NCI-H2196 (cell line): ENCODE measurements at regions not wholly inside any gene's neighbourhood (a gene's known extent, or its start where the extent isn't known, plus 50 kb on each side); places are given as distances from the start of the nearest gene placed in this dataset.

Experiments
- DNase-seq: peaks from one replicate; lab custom pipeline; 2025; ENCODE audit not compliant: unreplicated experiment; lab: John Stamatoyannopoulos, UW

GRCh38 chr12:75908961-75909605 lies 122.5 kb downstream of the PHLDA1 start:
- peak; percentile 80 for DNase-seq

- DNase-seq, result no peak
Measured at GRCh38 chr12:75905922-75906321, 125.7 kb downstream of the PHLDA1 start.

GRCh38 chr12:75900781-75901254 lies 130.8 kb downstream of the PHLDA1 start:
- DNase-seq, result no peak

- no peak for DNase-seq
Measured at GRCh38 chr12:75900226-75900625, 131.3 kb downstream of the PHLDA1 start.

DNA sequence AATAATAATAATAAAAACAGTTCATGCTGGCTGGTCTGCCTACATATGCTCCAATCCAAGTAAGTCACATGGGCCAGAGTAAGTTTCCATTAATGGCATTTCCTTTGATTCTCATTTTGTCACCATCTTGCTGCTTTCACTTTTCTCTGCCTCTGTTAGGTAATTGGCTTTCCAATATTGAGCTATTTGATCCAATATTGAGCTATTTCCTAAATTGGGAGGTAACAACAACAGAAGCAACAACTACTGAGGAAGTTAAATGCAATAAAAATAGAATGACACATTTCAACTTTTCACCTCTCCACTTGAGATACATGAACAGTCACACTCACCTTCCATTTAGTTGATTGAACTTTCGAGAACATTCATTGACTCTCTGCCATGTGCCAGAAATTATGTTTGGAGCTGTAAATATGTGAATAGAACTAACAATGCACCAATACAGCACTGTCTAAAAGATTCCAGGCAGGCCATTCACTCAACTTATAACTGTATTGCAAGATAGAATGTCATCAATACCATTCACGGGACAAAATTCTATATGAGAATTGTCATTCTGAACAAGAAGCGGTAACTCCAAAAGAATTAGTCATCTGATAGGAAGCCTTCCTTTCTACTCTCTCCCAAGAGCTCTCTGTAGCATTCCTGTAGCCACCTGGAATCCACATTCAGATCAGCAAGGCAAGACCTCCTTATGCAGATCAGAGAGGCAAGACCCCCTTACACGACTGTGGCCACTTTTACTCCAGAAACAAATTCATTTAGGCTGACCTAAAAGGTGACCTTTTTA lies 136.4 kb downstream of the PHLDA1 start:
- DNase-seq, result no peak

DNA sequence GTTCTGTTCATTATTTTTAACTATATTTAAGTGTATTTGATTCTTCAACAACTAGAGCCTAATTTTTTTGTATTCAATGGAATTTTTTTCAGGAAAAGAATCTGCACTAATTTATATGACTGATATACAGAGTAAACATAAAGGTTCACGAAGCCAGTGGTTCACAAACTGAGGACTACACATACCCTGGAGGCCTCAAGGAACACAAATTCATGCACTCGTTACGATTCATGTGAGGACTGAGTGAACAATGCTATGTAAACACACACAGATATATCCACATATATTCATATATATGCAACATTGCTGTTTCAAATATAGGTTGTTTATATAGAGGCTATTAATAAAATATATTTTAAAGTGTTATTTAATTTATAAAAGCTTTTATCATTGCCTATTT lies 137.8 kb downstream of the PHLDA1 start:
- DNase-seq, result no peak

DNA sequence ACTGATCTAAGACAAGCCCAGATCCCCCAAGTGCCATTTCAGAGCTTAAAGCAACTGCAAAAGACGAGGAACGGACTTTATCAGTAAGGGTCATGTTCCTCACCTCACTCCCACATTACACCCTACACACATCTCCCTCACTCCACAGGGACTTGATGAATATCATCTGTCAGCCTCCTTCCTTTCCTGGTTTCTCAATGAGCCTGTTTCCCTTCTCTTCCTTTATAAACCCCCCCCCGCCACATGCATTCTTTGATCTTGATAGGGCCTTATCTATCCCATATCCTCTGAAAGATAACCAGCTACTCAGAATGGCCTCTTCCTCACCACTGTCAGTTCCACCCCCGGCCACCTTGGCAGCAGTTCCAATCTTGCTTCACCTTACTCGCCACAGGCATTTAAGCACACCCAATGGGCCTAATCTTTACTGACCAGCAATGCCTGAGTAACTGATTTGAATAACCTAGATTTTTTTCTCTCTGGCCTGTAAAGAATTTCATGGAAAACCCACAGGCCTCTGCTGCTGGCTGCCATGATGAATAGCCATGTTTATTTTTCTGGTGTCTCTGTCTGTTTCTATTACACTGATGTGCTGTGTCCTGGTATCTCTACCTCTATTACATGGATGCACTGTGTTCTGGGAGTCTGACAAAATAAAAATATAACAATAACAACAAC lies 138.7 kb downstream of the PHLDA1 start:
- DNase-seq, result no peak

DNA sequence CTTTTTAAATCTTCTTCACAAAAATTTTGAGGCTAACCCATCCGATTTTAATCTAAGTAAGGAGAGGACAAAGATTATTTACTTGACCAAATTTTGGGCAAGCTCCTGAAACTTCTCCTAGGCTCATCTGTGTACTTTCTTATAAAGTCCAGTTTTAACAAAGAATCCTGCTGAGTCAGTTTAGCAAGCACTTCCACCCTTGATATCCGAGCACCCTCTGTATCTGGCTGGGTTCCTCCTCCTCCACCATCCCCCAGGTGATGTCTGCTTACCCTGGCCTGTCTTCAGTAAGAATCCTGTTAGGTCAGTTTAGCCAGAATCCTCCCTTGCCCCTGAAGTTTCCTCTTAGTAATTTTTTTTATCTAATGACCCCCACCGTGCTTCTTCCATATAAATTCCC lies 140.5 kb downstream of the PHLDA1 start:
- peak; percentile 17 for DNase-seq

- DNase-seq, result no peak
Measured at GRCh38 chr12:75890660-75891059, 140.9 kb downstream of the PHLDA1 start.

DNA sequence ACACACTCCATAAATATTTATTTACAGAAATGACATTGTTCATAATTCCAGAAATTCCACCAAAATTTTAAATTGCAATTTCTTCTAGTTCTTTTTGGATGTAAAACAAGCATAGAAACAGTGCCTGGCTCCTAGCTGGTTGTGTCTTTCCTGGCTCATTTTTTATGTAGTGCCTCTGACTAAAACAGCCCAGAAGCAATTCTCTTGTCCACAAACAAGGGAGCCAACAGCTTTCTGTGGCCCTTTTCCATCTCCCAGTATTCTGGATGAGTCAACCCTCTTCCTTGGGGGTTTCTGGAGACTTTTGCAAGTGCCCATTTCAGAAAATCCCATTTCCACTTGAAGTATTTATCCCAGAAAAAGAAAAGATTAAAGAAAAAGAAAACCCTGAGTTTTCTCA lies 141.4 kb downstream of the PHLDA1 start:
- no peak for DNase-seq

GRCh38 chr12:75888874-75889613 lies 142.5 kb downstream of the PHLDA1 start:
- no peak for DNase-seq

DNA sequence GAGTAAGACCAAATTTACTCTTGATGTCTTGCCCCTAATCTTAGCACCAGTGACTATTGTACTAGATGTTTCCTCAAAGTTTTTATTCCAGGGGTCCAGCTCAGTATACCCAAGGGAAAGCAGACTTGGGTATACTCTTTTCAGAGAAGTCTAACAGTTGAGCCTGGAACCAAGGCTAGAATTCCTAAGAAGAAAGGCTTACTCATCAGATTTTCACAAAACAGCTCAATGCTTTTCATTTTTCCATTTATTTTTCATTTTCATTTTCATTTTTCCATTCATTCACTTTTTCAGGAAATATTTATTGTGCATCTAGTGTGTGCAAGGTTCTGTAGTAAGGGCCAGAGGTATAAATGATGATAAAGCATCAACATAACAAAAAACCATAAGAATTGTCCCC lies 143.2 kb downstream of the PHLDA1 start:
- no peak for DNase-seq

GRCh38 chr12:75887979-75888378 lies 143.6 kb downstream of the PHLDA1 start:
- no peak for DNase-seq

DNA sequence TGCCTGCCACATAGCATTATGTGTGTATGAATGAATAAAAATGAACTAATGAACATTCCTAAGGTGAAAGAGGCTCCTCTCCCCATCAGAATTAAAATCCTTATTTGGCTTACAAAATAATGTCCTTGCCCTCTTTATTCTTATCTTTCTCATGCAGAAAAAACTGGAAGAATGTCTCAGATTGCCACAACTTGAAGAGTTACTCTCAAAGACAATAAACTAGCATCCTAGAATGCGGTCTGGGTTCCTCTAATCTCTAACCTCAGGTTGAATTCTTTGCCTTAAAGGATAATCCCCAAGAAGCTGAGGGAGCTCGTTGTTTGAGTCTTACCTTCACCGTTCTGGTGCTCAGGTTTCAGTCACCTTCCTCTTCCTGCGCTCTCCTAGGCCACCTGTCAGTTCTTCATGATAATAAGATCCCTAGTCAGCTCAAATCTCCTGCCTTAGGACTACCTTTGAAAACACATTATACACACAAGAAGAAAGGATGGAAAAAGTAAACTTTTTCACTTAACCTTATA lies 147.1 kb downstream of the PHLDA1 start:
- DNase-seq, result no peak

DNA sequence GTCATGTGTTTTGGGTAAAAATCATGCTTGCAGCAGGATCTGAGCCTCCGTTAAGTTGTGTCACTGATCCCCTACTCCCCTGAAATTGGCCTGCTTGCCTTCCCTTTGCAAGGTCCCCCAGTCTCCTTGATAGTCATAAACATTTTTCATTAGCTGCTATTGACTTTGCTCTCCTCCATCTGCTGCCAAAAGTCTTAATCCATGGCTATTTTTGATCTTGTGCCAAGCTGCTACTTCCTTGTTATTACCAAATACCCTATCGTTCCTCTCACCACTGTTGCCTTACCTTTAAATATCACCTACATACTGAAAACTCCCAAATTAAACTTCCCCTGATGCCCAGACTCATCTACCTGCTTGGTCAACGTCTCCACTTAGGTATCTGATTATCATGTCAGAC lies 148.3 kb downstream of the PHLDA1 start:
- DNase-seq, result peak; percentile 59

DNA sequence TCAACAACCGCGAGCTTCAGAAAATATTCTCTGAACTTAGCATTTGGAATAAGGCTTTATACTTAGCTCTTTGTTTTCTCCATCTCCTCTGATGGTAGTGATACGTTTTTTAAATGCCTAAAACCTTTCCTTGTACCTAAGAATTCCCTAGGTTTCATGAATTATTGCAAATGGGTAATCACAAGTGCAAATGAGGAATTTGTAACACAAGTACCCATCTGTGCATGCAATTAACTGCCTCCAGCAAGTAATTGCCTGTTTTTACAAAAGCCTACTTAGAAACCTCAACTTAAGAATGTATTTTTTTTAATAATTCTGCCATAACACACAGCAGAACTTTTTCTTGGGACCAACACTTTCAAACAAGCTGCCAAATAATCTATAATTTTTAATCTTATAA lies 149.2 kb downstream of the PHLDA1 start:
- no peak for DNase-seq

- no peak for DNase-seq
Measured at GRCh38 chr12:75881920-75882319, 149.7 kb downstream of the PHLDA1 start.

GRCh38 chr12:75877763-75878621 lies 153.6 kb downstream of the PHLDA1 start:
- no peak for DNase-seq

DNA sequence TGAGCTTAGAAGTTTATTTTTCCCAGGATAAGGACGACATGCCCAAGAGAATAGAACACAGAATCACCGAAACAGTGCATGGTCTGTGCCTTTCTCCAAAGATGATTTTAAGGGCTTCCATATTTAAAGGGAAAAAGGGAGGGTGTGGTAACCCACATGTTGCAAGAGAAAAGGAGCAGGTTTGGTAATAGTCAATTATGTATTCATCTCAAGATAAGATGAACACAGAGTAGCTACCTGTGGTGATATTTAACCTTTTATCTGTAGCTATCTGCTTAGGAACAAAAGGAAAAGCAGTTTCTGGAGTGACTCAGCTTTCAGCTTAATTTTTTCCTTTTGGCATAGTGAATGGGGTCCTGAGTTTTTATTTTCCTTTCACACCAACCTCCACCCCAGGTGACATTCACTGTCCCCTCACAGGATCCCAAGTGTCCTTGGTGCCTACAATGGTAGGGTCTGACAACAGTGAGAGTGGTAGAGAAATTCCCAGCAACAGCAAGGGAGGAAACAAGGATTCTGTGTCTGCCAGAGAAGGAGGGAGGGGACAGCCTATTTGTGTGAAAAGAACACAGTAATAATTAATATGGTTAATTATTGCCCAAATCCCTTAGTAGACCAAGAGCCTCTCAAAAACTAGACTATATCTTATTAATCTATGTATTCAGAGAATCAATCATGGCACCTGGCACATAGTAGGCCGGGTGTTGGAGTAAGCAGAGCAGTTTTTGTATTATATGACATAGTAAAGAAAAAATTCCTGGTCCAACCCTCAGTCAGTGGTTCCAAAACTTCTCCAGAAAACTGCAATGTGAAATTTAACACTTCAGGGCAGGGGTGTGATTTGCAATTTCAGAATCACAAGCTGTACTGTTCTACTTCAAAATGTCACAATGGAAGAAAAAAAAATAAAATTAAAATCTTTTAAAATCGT lies 154.5 kb downstream of the PHLDA1 start:
- no peak for DNase-seq
